Fibroblast of lung (primary cell): ENCODE measurements at regions not wholly inside any gene's neighbourhood (a gene's known extent, or its start where the extent isn't known, plus 50 kb on each side); places are given as distances from the start of the nearest gene placed in this dataset.

ENCODE experiments used
- EZH2 ChIP-seq: IDR thresholded peaks from 2 replicates; pipeline ENCODE4 v1.5.1; 2012; ENCODE audit warnings: low read length, control low read depth, mild to moderate bottlenecking; ENCODE audit errors: missing control alignments
- TF ChIP-seq, protein P1 (sequence below), 2 donors: IDR thresholded peaks in 1 of 2; conservative IDR thresholded peaks in 1 of 2; 1 replicate in 1 of 2; 2 replicates in 1 of 2; pipeline ENCODE4 v1.5.1; 2011 to 2012; ENCODE audit warnings: low read length in 2 of 2, control low read depth in 1 of 2, inconsistent platforms in 1 of 2, low read depth in 1 of 2, mild to moderate bottlenecking in 1 of 2

- TF ChIP-seq, protein P1, sequence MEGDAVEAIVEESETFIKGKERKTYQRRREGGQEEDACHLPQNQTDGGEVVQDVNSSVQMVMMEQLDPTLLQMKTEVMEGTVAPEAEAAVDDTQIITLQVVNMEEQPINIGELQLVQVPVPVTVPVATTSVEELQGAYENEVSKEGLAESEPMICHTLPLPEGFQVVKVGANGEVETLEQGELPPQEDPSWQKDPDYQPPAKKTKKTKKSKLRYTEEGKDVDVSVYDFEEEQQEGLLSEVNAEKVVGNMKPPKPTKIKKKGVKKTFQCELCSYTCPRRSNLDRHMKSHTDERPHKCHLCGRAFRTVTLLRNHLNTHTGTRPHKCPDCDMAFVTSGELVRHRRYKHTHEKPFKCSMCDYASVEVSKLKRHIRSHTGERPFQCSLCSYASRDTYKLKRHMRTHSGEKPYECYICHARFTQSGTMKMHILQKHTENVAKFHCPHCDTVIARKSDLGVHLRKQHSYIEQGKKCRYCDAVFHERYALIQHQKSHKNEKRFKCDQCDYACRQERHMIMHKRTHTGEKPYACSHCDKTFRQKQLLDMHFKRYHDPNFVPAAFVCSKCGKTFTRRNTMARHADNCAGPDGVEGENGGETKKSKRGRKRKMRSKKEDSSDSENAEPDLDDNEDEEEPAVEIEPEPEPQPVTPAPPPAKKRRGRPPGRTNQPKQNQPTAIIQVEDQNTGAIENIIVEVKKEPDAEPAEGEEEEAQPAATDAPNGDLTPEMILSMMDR (conservative IDR thresholded peaks at IDR 0.05 in 1 of 2, IDR thresholded peaks at IDR 0.05 in 1 of 2; ENCODE audit: low read depth in 1 of 2, low read length in 2 of 2) = no peak
- no peak for TF ChIP-seq EZH2
These were observed 553.7 kb downstream of the CD109 start for GRCh38 chr6:74249658-74250057.
